ENCODE measurements at regions not wholly inside any gene's neighbourhood (a gene's known extent, or its start where the extent isn't known, plus 50 kb on each side); places are given as distances from the start of the nearest gene placed in this dataset.

DNA sequence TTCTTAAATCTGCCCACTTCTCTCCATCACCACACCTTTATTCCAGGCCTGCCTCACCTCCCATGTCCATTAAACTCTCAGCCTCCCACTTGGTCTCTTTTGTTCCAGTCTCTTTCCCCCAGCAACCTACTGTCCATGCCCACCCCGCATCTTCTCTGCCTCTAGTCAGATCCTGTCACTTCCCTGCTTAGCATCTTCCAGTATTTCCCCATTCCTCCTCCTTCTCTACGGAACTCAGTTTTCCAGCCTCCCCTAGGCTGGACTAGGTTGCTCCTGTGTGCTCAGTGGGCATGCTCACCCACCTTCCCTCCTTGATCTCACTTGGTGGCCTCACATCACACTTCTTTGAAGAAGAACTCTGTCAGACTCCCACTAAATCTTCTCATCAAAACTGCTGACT, 179.8 kb downstream of the BAMBI start:
- Histone ChIP-seq H3K4me2 (ENCODE audit: low read length) (no peak overlapping the region), H3K4me3 (replicated peaks in 1 of 2; ENCODE audit: low read depth in 1 of 2, low read length in 2 of 2) (no peak overlapping the region), H2AFZ (ENCODE audit: low read depth, low read length, poor library complexity, severe bottlenecking) (no peak overlapping the region), H3K36me3 (ENCODE audit: control insufficient read depth in 1 of 2, insufficient read depth in 2 of 2, low read length in 2 of 2) (no peaks in the 10 kb centered on the region), H3K4me1 (ENCODE audit: control insufficient read depth in 1 of 2, insufficient read depth in 2 of 2, low read length in 2 of 2) (no peaks in the 10 kb centered on the region), H3K79me2 (ENCODE audit: insufficient read depth, low read length) (no peaks in the 10 kb centered on the region), H3K9ac (ENCODE audit: low read length) (no peak overlapping the region), H3K27ac (ENCODE audit: low read depth, low read length) (no peak overlapping the region), H3K27me3 (ENCODE audit: insufficient read depth, low read length) (no peaks in the 10 kb centered on the region), H3K9me3 (ENCODE audit: control insufficient read depth in 1 of 2, insufficient read depth in 1 of 2, low read depth in 1 of 2, low read length in 2 of 2) (no peaks in the 10 kb centered on the region), H3K9me2 (ENCODE audit: insufficient read depth) (no peaks in the 10 kb centered on the region), H4K20me1 (ENCODE audit: insufficient read depth) (no peaks in the 10 kb centered on the region)
- ChIA-PET POLR2A (no interaction called here), CTCF (no interaction called here), RAD21 (ENCODE audit: low non-redundant PET in 1 of 2, low total read pairs in 2 of 2, uncharacterized antibody in 2 of 2, unreplicated experiment in 2 of 2) (no interaction called here)
- no peak for TF ChIP-seq FOSL1 (IDR thresholded peaks at IDR 0.05; ENCODE audit: low read depth)
- ATAC-seq: no peak
- no TSS peak for BruUV-seq (replicated peaks)
- DNase-seq (ENCODE audit: low read depth, low spot score): no peak
- intact Hi-C loops (cut with micrococcal nuclease): no loop called here

DNA sequence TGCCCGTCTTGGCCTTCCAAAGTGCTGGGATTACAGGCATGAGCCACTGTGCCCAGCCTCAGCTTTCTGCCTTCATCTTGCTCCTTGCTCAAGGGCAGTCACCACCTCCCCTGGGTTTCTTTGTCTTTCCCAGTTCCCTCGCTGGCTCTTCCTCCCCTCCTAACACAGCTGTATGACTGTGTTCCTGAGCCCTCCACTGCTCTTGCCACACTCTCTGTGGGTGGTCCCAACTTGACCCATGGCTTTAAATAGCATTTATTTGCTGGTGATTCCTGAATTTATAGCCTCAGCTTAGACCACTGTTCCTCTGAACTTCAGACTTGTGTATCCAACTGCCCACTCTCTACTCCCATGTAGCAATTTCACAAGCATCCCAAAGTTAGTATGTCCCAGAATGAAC, 181.3 kb downstream of the BAMBI start:
- no peaks in the 10 kb centered on the region for H4K20me1 ChIP-seq (ENCODE audit: insufficient read depth)
- no peak overlapping the region for H3K27ac ChIP-seq (ENCODE audit: low read depth, low read length)
- no peaks in the 10 kb centered on the region for H3K4me1 ChIP-seq (ENCODE audit: control insufficient read depth in 1 of 2, insufficient read depth in 2 of 2, low read length in 2 of 2)
- no peak overlapping the region for H3K4me3 ChIP-seq (replicated peaks in 1 of 2; ENCODE audit: low read depth in 1 of 2, low read length in 2 of 2)
- no peaks in the 10 kb centered on the region for H3K9me2 ChIP-seq (ENCODE audit: insufficient read depth)
- no peaks in the 10 kb centered on the region for H3K79me2 ChIP-seq (ENCODE audit: insufficient read depth, low read length)
- no peak overlapping the region for H3K9ac ChIP-seq (ENCODE audit: low read length)
- intact Hi-C loops (cut with micrococcal nuclease): no loop called here
- DNase-seq (ENCODE audit: low read depth, low spot score) (no peak), ATAC-seq (no peak)
- ChIA-PET CTCF (no interaction called here), POLR2A (no interaction called here), RAD21 (ENCODE audit: low non-redundant PET in 1 of 2, low total read pairs in 2 of 2, uncharacterized antibody in 2 of 2, unreplicated experiment in 2 of 2) (no interaction called here)
- H3K9me3 ChIP-seq (ENCODE audit: control insufficient read depth in 1 of 2, insufficient read depth in 1 of 2, low read depth in 1 of 2, low read length in 2 of 2): no peaks in the 10 kb centered on the region
- BruUV-seq (replicated peaks): no TSS peak
- H2AFZ ChIP-seq (ENCODE audit: low read depth, low read length, poor library complexity, severe bottlenecking): no peak overlapping the region
- no peaks in the 10 kb centered on the region for H3K27me3 ChIP-seq (ENCODE audit: insufficient read depth, low read length)
- no peaks in the 10 kb centered on the region for H3K36me3 ChIP-seq (ENCODE audit: control insufficient read depth in 1 of 2, insufficient read depth in 2 of 2, low read length in 2 of 2)
- no peak overlapping the region for H3K4me2 ChIP-seq (ENCODE audit: low read length)
- no peak for TF ChIP-seq EZH2 (IDR thresholded peaks at IDR 0.05)
- TF ChIP-seq, protein P1, sequence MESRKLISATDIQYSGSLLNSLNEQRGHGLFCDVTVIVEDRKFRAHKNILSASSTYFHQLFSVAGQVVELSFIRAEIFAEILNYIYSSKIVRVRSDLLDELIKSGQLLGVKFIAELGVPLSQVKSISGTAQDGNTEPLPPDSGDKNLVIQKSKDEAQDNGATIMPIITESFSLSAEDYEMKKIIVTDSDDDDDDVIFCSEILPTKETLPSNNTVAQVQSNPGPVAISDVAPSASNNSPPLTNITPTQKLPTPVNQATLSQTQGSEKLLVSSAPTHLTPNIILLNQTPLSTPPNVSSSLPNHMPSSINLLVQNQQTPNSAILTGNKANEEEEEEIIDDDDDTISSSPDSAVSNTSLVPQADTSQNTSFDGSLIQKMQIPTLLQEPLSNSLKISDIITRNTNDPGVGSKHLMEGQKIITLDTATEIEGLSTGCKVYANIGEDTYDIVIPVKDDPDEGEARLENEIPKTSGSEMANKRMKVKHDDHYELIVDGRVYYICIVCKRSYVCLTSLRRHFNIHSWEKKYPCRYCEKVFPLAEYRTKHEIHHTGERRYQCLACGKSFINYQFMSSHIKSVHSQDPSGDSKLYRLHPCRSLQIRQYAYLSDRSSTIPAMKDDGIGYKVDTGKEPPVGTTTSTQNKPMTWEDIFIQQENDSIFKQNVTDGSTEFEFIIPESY (IDR thresholded peaks at IDR 0.05; ENCODE audit: extremely low read depth, insufficient replicate concordance, low read length): no peak
- TF ChIP-seq, protein P2, sequence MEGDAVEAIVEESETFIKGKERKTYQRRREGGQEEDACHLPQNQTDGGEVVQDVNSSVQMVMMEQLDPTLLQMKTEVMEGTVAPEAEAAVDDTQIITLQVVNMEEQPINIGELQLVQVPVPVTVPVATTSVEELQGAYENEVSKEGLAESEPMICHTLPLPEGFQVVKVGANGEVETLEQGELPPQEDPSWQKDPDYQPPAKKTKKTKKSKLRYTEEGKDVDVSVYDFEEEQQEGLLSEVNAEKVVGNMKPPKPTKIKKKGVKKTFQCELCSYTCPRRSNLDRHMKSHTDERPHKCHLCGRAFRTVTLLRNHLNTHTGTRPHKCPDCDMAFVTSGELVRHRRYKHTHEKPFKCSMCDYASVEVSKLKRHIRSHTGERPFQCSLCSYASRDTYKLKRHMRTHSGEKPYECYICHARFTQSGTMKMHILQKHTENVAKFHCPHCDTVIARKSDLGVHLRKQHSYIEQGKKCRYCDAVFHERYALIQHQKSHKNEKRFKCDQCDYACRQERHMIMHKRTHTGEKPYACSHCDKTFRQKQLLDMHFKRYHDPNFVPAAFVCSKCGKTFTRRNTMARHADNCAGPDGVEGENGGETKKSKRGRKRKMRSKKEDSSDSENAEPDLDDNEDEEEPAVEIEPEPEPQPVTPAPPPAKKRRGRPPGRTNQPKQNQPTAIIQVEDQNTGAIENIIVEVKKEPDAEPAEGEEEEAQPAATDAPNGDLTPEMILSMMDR (IDR thresholded peaks at IDR 0.05 in 2 of 3, conservative IDR thresholded peaks at IDR 0.05 in 1 of 3; ENCODE audit: borderline replicate concordance in 1 of 3, insufficient read depth in 1 of 3, low read depth in 2 of 3, low read length in 2 of 3): no peak
- TF ChIP-seq, protein P3, sequence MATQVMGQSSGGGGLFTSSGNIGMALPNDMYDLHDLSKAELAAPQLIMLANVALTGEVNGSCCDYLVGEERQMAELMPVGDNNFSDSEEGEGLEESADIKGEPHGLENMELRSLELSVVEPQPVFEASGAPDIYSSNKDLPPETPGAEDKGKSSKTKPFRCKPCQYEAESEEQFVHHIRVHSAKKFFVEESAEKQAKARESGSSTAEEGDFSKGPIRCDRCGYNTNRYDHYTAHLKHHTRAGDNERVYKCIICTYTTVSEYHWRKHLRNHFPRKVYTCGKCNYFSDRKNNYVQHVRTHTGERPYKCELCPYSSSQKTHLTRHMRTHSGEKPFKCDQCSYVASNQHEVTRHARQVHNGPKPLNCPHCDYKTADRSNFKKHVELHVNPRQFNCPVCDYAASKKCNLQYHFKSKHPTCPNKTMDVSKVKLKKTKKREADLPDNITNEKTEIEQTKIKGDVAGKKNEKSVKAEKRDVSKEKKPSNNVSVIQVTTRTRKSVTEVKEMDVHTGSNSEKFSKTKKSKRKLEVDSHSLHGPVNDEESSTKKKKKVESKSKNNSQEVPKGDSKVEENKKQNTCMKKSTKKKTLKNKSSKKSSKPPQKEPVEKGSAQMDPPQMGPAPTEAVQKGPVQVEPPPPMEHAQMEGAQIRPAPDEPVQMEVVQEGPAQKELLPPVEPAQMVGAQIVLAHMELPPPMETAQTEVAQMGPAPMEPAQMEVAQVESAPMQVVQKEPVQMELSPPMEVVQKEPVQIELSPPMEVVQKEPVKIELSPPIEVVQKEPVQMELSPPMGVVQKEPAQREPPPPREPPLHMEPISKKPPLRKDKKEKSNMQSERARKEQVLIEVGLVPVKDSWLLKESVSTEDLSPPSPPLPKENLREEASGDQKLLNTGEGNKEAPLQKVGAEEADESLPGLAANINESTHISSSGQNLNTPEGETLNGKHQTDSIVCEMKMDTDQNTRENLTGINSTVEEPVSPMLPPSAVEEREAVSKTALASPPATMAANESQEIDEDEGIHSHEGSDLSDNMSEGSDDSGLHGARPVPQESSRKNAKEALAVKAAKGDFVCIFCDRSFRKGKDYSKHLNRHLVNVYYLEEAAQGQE (IDR thresholded peaks at IDR 0.05; ENCODE audit: low read depth): no peak
- no peak for TF ChIP-seq ZNF274 (IDR thresholded peaks at IDR 0.05; ENCODE audit: low read depth, low read length)
- TF ChIP-seq, protein P4, sequence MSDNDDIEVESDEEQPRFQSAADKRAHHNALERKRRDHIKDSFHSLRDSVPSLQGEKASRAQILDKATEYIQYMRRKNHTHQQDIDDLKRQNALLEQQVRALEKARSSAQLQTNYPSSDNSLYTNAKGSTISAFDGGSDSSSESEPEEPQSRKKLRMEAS (IDR thresholded peaks at IDR 0.05): no peak
- TF ChIP-seq POLR2AphosphoS5 (IDR thresholded peaks at IDR 0.05; ENCODE audit: low read depth, low read length): no peak

All from HCT116 (cell line).